HG03103 (cell line): ENCODE measurements at regions not wholly inside any gene's neighbourhood (a gene's known extent, or its start where the extent isn't known, plus 50 kb on each side); places are given as distances from the start of the nearest gene placed in this dataset.

Experiments
- ATAC-seq: cut with Tn5 transposase; IDR thresholded peaks from one replicate; pipeline ENCODE4 v1.9.1; 2021; ENCODE audit warnings: low read depth; ENCODE audit not compliant: unreplicated experiment

- ATAC-seq, result no peak
Measured at GRCh38 chr13:44086389-44086788, 206.7 kb downstream of the LACC1 start.

- ATAC-seq, result no peak
Measured at GRCh38 chr13:44088411-44088810, 208.7 kb downstream of the LACC1 start.

- ATAC-seq, result no peak
Measured at GRCh38 chr13:44088991-44089413, 209.3 kb downstream of the LACC1 start.

GRCh38 chr13:44089452-44089851 is 209.7 kb downstream of the LACC1 start:
- ATAC-seq, result no peak

- ATAC-seq, result no peak
Measured at GRCh38 chr13:44092078-44092970, 212.6 kb downstream of the LACC1 start.

GRCh38 chr13:44093607-44094564 is 214.2 kb downstream of the LACC1 start:
- no peak for ATAC-seq

GRCh38 chr13:44096901-44097300 is 217.2 kb downstream of the LACC1 start:
- no peak for ATAC-seq

GRCh38 chr13:44098559-44098958 is 218.9 kb downstream of the LACC1 start:
- ATAC-seq, result no peak

- no peak for ATAC-seq
Measured at GRCh38 chr13:44101347-44102083, 221.8 kb downstream of the LACC1 start.

GRCh38 chr13:44103429-44104196 is 223.9 kb downstream of the LACC1 start:
- ATAC-seq, result no peak

GRCh38 chr13:44104197-44104490 is 224.4 kb downstream of the LACC1 start:
- no peak for ATAC-seq

- ATAC-seq, result no peak
Measured at GRCh38 chr13:44104969-44105368, 225.3 kb downstream of the LACC1 start.

GRCh38 chr13:44106266-44107152 is 226.8 kb downstream of the LACC1 start:
- ATAC-seq, result no peak

- ATAC-seq, result no peak
Measured at GRCh38 chr13:44107357-44108121, 227.8 kb downstream of the LACC1 start.

GRCh38 chr13:44108331-44108858 is 228.7 kb downstream of the LACC1 start:
- no peak for ATAC-seq

- no peak for ATAC-seq
Measured at GRCh38 chr13:44110091-44110621, 230.5 kb downstream of the LACC1 start.

- ATAC-seq, result no peak
Measured at GRCh38 chr13:44111701-44112100, 232.0 kb downstream of the LACC1 start.
